ENCODE measurements at regions not wholly inside any gene's neighbourhood (a gene's known extent, or its start where the extent isn't known, plus 50 kb on each side); places are given as distances from the start of the nearest gene placed in this dataset.

GRCh38 chr20:48153523-48153922, 368.2 kb upstream of the SULF2 start:
- TF ChIP-seq CTCF (IDR thresholded peaks at IDR 0.05; ENCODE audit: borderline replicate concordance, extremely low read depth, low read length, poor library complexity, severe bottlenecking) = no peak
- no peak for TF ChIP-seq EZH2 (IDR thresholded peaks at IDR 0.05; ENCODE audit: borderline replicate concordance, low read depth, low read length, severe bottlenecking)
